H9 (cell line): ENCODE measurements at regions not wholly inside any gene's neighbourhood (a gene's known extent, or its start where the extent isn't known, plus 50 kb on each side); places are given as distances from the start of the nearest gene placed in this dataset.

Experiments used
- DNase-seq: peaks from one replicate; pipeline ENCODE4 v3.0.0-alpha.2; 2017
- H2AFZ ChIP-seq: one replicate; pipeline ENCODE4 v1.6.1; 2013; ENCODE audit warnings: mild to moderate bottlenecking, low read length, control low read depth, moderate library complexity
- H2AK5ac ChIP-seq: 2 replicates; pipeline ENCODE4 v1.6.1; 2013; ENCODE audit warnings: low read length, control low read depth, mixed read lengths; ENCODE audit not compliant: insufficient read length
- H2BK120ac ChIP-seq: one replicate; pipeline ENCODE4 v1.6.1; 2013; ENCODE audit warnings: low read depth, mild to moderate bottlenecking, low read length, control low read depth, inconsistent platforms; ENCODE audit not compliant: poor library complexity, severe bottlenecking
- H2BK12ac ChIP-seq: 2 replicates; pipeline ENCODE4 v1.6.1; 2013; ENCODE audit warnings: low read length, control low read depth, mixed read lengths, low read depth; ENCODE audit not compliant: insufficient read length
- H2BK15ac ChIP-seq: 2 replicates; pipeline ENCODE4 v1.6.1; 2013; ENCODE audit warnings: low read depth, low read length, control low read depth
- H2BK20ac ChIP-seq: one replicate; pipeline ENCODE4 v1.6.1; 2013; ENCODE audit warnings: low read depth, mild to moderate bottlenecking, low read length, control low read depth, inconsistent platforms; ENCODE audit not compliant: poor library complexity, severe bottlenecking
- H2BK5ac ChIP-seq: 2 replicates; pipeline ENCODE4 v1.6.1; 2013; ENCODE audit warnings: low read length, control low read depth, mixed read lengths; ENCODE audit not compliant: insufficient read length
- H3K14ac ChIP-seq: 2 replicates; pipeline ENCODE4 v1.6.1; 2013; ENCODE audit warnings: low read length, control low read depth; ENCODE audit not compliant: insufficient read depth
- H3K18ac ChIP-seq: 2 replicates; pipeline ENCODE4 v1.6.1; 2013; ENCODE audit warnings: low read depth, mild to moderate bottlenecking, mixed read lengths, low read length, control low read depth; ENCODE audit not compliant: insufficient read length
- H3K23ac ChIP-seq: 2 replicates; pipeline ENCODE4 v1.6.1; 2013; ENCODE audit warnings: low read length, control low read depth, mixed read lengths, low read depth; ENCODE audit not compliant: insufficient read length
- H3K23me2 ChIP-seq: 2 replicates; pipeline ENCODE4 v1.6.1; 2013; ENCODE audit warnings: low read depth, mild to moderate bottlenecking, mixed read lengths, low read length, control low read depth; ENCODE audit not compliant: insufficient read length, poor library complexity, severe bottlenecking
- H3K27ac ChIP-seq: 2 replicates; pipeline ENCODE4 v1.5.1; 2013; ENCODE audit warnings: low read length, control low read depth, mixed read lengths, low read depth; ENCODE audit not compliant: insufficient read length
- H3K27me3 ChIP-seq: 2 replicates; pipeline ENCODE4 v1.6.1; 2013; ENCODE audit warnings: low read length, control low read depth, inconsistent platforms; ENCODE audit not compliant: insufficient read depth
- H3K4ac ChIP-seq: 2 replicates; pipeline ENCODE4 v1.6.1; 2013; ENCODE audit warnings: low read depth, mild to moderate bottlenecking, control low read depth, inconsistent platforms, low read length, moderate library complexity
- H3K4me1 ChIP-seq: 2 replicates; pipeline ENCODE4 v1.6.1; 2013; ENCODE audit warnings: low read length, control low read depth, inconsistent platforms; ENCODE audit not compliant: insufficient read depth
- H3K4me2 ChIP-seq: 2 replicates; pipeline ENCODE4 v1.6.1; 2013; ENCODE audit warnings: low read length, control low read depth, mixed read lengths; ENCODE audit not compliant: insufficient read length, insufficient read depth
- H3K56ac ChIP-seq: 2 replicates; pipeline ENCODE4 v1.6.1; 2013; ENCODE audit warnings: low read depth, mild to moderate bottlenecking, mixed read lengths, low read length, control low read depth; ENCODE audit not compliant: insufficient read length
- H3K79me1 ChIP-seq: 2 replicates; pipeline ENCODE4 v1.6.1; 2013; ENCODE audit warnings: low read depth, mild to moderate bottlenecking, moderate library complexity, low read length, control low read depth, inconsistent platforms; ENCODE audit not compliant: insufficient read depth, poor library complexity, severe bottlenecking
- H3K79me2 ChIP-seq: 2 replicates; pipeline ENCODE4 v1.6.1; 2013; ENCODE audit warnings: low read length, control low read depth, inconsistent platforms; ENCODE audit not compliant: insufficient read depth
- H3K9ac ChIP-seq: 2 replicates; pipeline ENCODE4 v1.6.1; 2013; ENCODE audit warnings: low read length, control low read depth, mixed read lengths; ENCODE audit not compliant: insufficient read length; ENCODE audit errors: extremely low read depth
- H3K9me3 ChIP-seq: one replicate; pipeline ENCODE4 v1.6.1; 2013; ENCODE audit warnings: low read depth, low read length, inconsistent platforms; ENCODE audit not compliant: control insufficient read depth
- H3T11ph ChIP-seq: one replicate; pipeline ENCODE4 v1.6.1; 2013; ENCODE audit warnings: mild to moderate bottlenecking, low read length, control low read depth, inconsistent platforms
- H4K20me1 ChIP-seq: one replicate; pipeline ENCODE4 v1.6.1; 2013; ENCODE audit not compliant: control insufficient read depth, insufficient read length, insufficient read depth
- H4K5ac ChIP-seq: 2 replicates; pipeline ENCODE4 v1.6.1; 2013; ENCODE audit warnings: low read depth, mild to moderate bottlenecking, mixed read lengths, low read length, control low read depth; ENCODE audit not compliant: insufficient read length
- H4K8ac ChIP-seq: replicated peaks from 2 replicates; pipeline ENCODE4 v1.6.1; 2013; ENCODE audit warnings: low read length, control low read depth, mixed read lengths, low read depth; ENCODE audit not compliant: insufficient read length
- H4K91ac ChIP-seq: 2 replicates; pipeline ENCODE4 v1.6.1; 2013; ENCODE audit warnings: low read depth, mild to moderate bottlenecking, moderate library complexity, mixed read lengths, low read length, control low read depth; ENCODE audit not compliant: insufficient read length
- H3K27ac Mint-ChIP-seq, 3 experiments: 2 replicates in 2 of 3; 3 replicates in 1 of 3; pipeline ENCODE4 v1.8.0; 2020 to 2021; ENCODE audit warnings: mixed read lengths in 3 of 3, mild to moderate bottlenecking in 1 of 3, moderate library complexity in 1 of 3
- H3K27me3 Mint-ChIP-seq: 2 replicates; pipeline ENCODE4 v1.8.0; 2021; ENCODE audit warnings: low read depth, mild to moderate bottlenecking, moderate library complexity, mixed read lengths
- H3K36me3 Mint-ChIP-seq, 3 experiments: 2 replicates in 2 of 3; 3 replicates in 1 of 3; pipeline ENCODE4 v1.8.0; 2020 to 2021; ENCODE audit warnings: low read depth in 3 of 3, mixed read lengths in 3 of 3; ENCODE audit not compliant: insufficient read depth in 1 of 3
- H3K4me1 Mint-ChIP-seq, 2 experiments: 2 replicates each; pipeline ENCODE4 v1.8.0; 2020; ENCODE audit warnings: mixed read lengths in 2 of 2
- H3K4me3 Mint-ChIP-seq, 2 experiments: 2 replicates in 1 of 2; 3 replicates in 1 of 2; pipeline ENCODE4 v1.8.0; 2020 to 2021; ENCODE audit warnings: mild to moderate bottlenecking in 2 of 2, mixed read lengths in 2 of 2, moderate library complexity in 1 of 2
- H3K9me3 Mint-ChIP-seq, 2 experiments: 2 replicates in 1 of 2; 3 replicates in 1 of 2; pipeline ENCODE4 v1.8.0; 2020; ENCODE audit warnings: mild to moderate bottlenecking in 2 of 2, mixed read lengths in 2 of 2, moderate library complexity in 1 of 2
- CTCF ChIP-seq: fragments of 200-600 bp; sonication (generic); conservative IDR thresholded peaks from 3 replicates; pipeline ENCODE4 v1.8.0; 2021; ENCODE audit warnings: antibody characterized with exemption, mild to moderate bottlenecking
- WGBS: extraction: QIAGEN DNeasy Blood & Tissue Kit; methylation state at CpG from one replicate; pipeline ENCODE4 v1.1.7; 2013; ENCODE audit warnings: missing lambda C conversion rate, low lambda C conversion rate, mixed read lengths; ENCODE audit not compliant: insufficient read length; ENCODE audit errors: extremely low coverage; 5-methylcytosine and 5-hydroxymethylcytosine counted together

GRCh38 chr7:115793958-115794702, 236.4 kb downstream of the TFEC start:
- no peak overlapping the region for H3K4me2 ChIP-seq
- no peak for DNase-seq
- no peak overlapping the region for H2BK120ac ChIP-seq
- H3T11ph ChIP-seq: no peak overlapping the region
- no peak for TF ChIP-seq CTCF
- no peak overlapping the region for H3K4ac ChIP-seq
- no CpG with 5 or more reads among the region's 7 CpGs for WGBS
- no peak overlapping the region for H3K27ac ChIP-seq
- H3K14ac ChIP-seq: no peak overlapping the region
- no peak overlapping the region for H4K8ac ChIP-seq
- H4K5ac ChIP-seq: no peak overlapping the region
- no peak overlapping the region for H2AFZ ChIP-seq
- H3K4me3 Mint-ChIP-seq: no peak overlapping the region
- H2BK15ac ChIP-seq: no peak overlapping the region
- H3K56ac ChIP-seq: no peak overlapping the region
- peaks cover 0 to 1% of the 10 kb centered on the region in 2 experiments; a peak in 1 of 5 replicates for H3K9me3 Mint-ChIP-seq
- peaks cover 3 to 13% of the 10 kb centered on the region in 2 experiments for H3K4me1 Mint-ChIP-seq
- H3K23ac ChIP-seq: no peak overlapping the region
- no peaks in the 10 kb centered on the region for H3K23me2 ChIP-seq
- H3K79me1 ChIP-seq: no peaks in the 10 kb centered on the region
- H3K36me3 Mint-ChIP-seq: peaks cover 0 to 3% (median 1%) of the 10 kb centered on the region in 3 experiments; a peak in 3 of 7 replicates
- H3K27me3 ChIP-seq: no peaks in the 10 kb centered on the region
- no peaks in the 10 kb centered on the region for H3K79me2 ChIP-seq
- no peak overlapping the region for H3K27ac Mint-ChIP-seq
- H2BK12ac ChIP-seq: no peak overlapping the region
- H2AK5ac ChIP-seq: no peak overlapping the region
- H4K91ac ChIP-seq: no peak overlapping the region
- H3K9me3 ChIP-seq: no peaks in the 10 kb centered on the region
- H4K20me1 ChIP-seq: no peaks in the 10 kb centered on the region
- no peak overlapping the region for H2BK5ac ChIP-seq
- H3K18ac ChIP-seq: no peak overlapping the region
- H2BK20ac ChIP-seq: no peak overlapping the region
- H3K27me3 Mint-ChIP-seq: no peaks in the 10 kb centered on the region
- H3K4me1 ChIP-seq: no peaks in the 10 kb centered on the region
- H3K9ac ChIP-seq: no peak overlapping the region
